ENCODE measurements at regions not wholly inside any gene's neighbourhood (a gene's known extent, or its start where the extent isn't known, plus 50 kb on each side); places are given as distances from the start of the nearest gene placed in this dataset.
A peak's percentile ranks its signal among the peaks of the same experiment; 100 is the strongest.

DNA sequence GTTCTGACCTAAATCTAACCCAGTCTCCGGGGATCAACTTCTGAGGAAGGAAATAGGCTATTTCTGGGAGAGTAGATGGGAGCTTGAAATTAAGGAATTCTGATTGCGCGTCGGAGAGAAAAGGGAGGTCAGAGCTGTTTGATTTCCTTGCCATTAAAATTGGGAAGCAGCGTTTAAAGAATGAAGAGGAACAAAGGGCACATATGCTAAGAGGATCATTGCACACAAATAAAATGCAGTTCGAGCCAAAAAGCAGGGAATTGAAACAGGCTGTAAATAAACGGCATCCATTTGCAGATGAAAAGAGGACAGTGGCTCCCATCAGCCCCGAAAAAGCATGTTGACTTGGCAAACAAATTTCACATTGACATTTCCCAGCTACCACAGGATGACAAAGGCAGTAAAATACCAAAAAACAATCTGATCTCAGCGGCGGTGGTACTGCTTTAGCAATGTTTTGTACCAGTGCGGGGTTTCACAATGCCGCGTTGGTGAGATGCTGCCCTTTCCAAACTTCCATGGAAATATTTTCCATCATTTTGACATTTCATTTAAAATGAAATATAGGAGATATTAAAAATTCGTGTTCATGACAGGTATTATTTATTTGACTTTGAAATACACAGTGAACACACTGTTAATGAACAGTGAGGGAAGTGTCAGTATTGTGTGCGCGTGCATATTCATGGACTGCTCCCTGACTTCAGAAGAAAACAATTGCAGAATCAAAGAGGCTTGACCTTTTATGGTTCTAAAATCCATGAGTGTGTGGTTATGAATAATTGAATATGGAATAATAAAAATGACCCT lies 108.8 kb downstream of the SQOR start:
- DNase-seq (ENCODE audit: low read depth), result no peak

DNA sequence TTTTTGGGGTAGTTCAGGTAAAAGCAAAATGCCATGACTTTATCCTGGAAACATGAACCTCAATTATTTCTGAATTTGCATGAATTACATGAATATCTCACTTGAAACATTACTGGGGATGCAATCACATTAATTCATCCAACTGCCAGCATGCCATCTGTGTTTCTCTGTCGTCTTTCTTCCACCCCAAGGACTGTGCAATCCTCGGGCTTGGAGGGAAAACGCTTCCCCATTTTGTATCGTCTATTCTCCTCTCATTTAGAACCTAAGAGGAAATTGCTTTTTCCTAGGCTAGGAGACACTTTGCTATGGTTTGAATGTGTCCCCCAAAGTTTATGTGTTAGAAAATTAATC lies 109.4 kb downstream of the SQOR start:
- DNase-seq (ENCODE audit: low read depth), result no peak

DNA sequence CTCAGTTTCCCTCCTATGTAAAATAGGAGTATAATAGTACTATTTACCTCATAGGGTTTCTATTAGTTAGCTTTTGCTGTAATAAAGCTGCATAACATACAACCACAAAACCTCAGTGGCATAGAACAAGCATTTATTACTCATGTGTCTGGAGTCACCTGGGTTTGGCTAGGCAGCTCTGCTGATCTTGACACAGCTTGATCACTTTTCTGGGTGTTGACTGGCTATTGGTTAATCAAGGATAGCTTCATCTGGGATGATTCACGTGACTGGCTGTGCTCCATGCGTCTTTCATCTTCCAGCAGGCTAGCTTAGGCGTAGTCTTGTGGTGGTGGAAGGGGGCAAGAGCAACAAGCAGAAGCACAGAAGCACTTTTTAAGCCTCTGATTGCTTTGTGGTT lies 112.6 kb downstream of the SQOR start:
- no peak for DNase-seq (ENCODE audit: low read depth)

DNA sequence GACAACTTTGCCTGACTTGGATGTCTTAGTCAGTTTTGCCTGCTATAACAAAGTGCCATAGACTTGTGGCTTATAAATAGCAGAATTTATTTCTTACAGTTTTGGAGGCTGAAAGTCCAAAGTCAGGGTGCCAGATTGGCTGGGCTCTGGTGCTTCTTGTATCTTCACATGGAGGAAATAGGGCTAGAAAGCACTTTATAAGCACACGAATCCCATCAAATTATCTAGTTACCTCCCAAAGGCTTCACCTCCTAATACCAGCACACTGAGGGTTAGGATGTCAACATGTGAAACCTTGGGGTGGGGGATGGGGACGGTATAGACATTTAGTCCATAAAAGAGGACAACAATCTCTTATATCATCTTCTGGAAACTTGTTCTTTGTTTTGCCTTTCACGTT lies 116.8 kb downstream of the SQOR start:
- DNase-seq (ENCODE audit: low read depth), result no peak

DNA sequence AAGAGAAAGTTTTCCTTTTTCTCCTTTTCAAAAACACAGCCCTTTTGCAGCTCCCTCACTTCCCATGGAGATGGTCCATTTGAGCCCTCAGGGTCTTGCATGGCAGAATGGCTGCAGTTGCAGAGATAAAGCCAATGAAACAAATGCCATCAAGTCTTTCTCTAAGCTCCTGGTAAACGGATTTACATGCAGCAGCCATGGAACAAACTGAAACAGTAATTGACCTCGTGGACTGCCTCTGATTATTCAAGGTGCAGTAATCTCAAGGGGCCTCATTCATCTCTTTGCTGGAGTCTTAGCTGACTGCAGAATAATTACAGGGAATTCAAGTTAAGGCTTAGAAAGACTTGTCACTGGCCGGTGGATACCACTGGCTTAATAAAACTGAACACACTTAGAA lies 125.1 kb downstream of the SQOR start:
- no peak for DNase-seq (ENCODE audit: low read depth)

DNA sequence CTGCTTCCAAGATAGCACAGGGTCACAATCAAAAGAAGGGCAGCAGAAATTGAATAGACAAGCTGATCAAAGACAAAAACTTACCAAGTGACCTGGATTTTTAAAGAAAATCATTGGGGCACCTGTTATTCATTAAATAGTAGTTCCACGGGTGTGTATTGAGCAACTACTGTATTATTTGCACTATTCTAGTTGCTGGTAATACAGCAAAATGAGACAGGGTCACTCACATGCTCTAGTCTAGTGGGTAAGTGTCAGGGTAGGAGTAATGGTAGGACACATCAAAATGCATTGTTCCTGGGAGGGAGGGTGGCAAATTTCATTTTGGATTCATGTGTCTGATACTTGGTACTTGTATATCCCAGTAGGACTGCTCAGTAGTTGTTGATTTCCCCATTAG lies 127.9 kb downstream of the SQOR start:
- DNase-seq (ENCODE audit: low read depth), result no peak

DNA sequence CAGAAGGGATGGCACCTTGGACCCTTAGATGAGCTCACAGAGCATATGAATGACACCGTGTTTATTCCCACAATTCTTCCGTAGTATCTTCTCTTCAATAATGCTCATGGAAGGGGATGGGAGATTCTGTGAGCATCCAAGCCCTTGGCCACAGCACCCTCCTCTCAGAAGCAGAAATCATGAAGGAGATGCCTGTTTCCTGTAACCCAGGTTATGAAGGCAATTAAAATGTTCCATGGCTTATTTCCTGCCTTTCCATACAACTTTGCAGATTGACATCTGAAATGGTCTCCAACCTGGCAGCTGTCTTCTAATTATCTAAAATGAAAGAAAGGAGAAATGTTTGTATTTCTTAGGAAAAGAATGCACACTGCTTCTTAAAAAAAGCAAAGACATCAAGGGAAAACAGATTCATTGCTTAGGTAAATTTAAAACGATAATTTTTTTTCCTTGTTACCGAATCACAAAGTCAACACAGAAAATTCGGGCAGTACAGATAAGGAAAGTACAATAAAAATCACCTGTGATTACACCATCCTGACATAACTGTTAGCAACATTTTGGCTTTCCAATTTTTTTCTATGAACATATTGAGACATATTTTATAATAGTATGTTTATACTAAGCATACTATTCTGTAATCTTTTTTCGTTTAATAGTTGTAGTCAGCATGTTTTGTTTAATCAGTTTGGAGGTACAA lies 128.5 kb downstream of the SQOR start:
- DNase-seq (ENCODE audit: low read depth), result no peak

DNA sequence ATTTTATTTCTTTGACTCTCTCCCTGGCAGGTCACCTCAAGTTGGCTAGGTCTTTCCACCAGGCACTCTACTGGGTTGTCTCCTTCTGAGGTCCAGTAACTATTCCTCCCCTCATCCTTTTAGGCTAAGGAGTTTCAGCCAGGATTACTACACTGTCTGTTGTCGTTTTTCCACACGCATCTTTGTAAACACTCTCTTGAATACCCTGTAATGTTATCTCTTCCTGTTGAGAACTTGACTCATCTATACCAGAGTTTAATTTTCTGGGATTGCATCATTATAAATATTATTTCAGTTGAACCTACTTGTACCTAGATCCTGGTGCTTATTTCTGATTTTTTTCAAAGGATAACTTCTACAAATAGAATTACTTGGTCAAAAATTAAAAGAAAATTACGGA lies 138.3 kb downstream of the SQOR start:
- no peak for DNase-seq (ENCODE audit: low read depth)

DNA sequence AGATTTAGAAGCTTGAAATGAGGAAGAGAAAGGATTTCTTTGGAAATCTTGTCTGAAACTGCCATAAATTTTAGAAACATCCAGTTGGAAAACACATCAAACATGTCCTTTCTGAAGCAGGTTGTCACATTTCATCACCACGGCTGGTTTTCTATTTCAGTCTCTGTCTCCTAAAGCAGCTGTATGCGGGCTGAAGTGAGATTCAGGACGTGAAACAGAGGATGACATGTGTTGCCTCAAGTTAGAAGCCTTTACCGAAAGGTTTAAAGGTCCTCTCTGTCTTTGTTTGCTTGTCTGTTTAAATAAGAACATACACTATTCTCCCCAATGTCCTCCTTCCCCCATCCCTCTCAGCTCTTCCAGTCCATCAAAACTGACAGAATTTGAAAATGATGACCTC lies 141.9 kb downstream of the SQOR start:
- DNase-seq (ENCODE audit: low read depth), result no peak

DNA sequence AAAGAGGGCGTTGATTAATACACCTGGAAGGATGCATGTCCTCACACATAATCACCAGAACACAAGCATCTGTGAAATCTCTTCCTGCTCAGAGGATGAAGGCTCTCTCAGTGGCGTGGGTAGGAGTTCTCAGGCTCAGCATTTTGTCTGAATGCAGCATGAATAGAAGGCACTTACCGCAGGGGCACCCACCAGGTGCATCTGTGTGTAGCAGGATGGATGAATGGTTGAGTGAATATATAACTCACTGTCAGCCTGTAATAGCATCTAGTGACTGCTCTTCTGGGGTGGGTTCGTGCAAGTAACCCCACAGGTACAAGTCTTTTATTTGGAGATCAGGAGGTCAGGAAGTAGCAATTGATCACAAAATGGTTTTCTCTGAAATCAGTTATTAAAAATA lies 143.0 kb downstream of the SQOR start:
- no peak for DNase-seq (ENCODE audit: low read depth)

DNA sequence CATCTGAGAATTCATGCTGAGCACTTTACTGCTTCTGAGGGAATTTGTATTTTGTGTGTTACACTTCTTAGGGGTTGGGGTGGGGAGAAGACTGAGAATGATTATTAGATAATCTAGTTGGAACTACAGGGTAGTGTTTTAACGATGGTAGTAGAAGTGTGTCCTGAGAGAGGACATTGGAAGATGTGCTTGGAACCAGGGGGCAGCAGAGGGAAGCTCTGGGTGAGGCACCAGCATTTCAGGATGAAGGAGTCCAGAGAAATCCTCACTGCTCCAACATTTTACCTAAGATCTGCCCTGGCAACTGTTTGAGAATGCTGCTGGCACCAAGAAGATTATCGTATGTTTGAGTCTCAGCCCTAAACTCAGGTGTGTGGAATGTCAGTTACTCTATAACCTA lies 145.5 kb downstream of the SQOR start:
- no peak for DNase-seq (ENCODE audit: low read depth)

DNA sequence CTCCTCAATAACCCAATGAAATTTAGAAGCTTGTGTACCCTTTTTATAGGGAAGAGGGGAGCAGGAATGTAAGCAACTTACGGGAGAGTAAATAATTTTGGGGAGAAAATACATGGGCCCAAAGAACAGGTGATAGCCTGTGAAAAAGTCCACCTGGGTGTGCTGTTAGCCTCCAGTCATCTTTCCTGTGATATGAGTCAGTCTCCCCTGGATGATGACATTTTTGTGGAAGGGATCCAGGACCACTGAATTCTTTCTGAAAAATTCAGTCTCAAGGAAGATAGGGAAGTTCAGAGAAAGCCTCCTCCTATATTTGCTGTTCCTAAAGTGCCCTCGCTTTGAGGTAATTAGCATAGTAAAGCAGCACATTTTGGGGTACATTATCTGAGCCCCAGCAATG lies 149.8 kb downstream of the SQOR start:
- no peak for DNase-seq (ENCODE audit: low read depth)

DNA sequence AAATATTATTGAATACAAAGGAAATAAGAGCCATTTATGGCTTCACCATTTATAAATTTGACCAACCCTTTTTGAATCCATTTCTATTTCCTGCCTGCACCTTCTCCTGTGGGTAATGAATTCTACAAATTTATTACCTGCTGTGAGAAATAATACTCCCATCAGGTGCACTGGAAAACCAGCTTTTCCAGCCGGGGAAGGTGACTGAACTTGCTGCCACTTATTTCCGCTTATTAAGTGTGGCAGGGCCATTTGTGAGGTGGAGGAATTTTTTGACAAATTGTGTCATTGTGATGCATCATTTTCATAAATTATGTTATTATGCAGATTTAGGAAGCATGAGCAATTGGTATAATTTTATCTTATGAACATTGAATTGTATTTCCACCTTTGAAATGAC lies 151.1 kb downstream of the SQOR start:
- no peak for DNase-seq (ENCODE audit: low read depth)

DNA sequence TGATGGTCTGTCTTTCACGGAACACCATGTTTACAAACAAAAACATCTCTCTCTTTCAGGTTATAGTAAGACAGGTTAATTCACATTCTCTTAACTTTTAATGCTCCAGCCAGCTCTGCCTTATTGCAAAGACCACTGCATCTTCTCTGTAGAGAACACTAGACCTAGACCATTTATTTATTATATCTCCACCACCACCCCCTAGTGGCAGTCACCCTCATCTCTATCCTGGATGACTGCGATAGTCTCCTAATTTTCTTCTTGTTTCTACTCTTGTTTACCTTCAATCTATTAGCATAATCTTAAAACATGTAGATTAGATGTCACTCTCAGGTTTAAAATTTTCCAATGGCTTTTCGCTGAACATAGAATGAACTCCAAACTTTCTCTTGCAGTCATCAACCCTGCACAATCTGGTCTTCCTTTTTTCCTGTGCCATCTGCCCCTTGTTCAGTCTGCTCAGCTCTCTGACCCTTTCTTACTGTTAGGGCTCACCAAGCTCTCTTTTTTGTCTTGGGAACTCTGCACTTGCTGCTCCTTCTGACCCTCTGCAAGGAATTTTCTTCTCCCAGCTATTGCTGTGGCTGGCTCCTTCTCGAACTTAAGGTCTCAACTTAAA lies 155.6 kb downstream of the SQOR start:
- peak; percentile 7 for DNase-seq (ENCODE audit: low read depth)

DNA sequence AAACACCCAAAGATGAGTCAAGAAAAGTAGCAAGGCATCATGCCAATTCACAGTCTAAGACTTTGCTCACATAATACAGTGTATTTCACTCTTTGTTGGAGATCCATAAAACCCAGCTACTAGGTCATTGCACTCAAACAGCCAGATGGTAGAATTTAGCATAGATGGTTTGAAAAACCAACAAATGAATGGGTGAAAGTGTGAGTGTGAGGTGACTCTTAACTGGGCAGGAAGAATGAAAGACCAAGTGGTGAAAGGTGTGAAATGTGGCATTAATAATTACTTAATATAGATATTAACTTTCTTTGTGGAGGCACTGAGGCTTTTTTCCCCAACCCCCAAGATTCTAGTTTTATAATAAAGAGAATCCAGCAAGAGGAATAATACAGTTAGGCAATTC lies 159.5 kb downstream of the SQOR start:
- no peak for DNase-seq (ENCODE audit: low read depth)

DNA sequence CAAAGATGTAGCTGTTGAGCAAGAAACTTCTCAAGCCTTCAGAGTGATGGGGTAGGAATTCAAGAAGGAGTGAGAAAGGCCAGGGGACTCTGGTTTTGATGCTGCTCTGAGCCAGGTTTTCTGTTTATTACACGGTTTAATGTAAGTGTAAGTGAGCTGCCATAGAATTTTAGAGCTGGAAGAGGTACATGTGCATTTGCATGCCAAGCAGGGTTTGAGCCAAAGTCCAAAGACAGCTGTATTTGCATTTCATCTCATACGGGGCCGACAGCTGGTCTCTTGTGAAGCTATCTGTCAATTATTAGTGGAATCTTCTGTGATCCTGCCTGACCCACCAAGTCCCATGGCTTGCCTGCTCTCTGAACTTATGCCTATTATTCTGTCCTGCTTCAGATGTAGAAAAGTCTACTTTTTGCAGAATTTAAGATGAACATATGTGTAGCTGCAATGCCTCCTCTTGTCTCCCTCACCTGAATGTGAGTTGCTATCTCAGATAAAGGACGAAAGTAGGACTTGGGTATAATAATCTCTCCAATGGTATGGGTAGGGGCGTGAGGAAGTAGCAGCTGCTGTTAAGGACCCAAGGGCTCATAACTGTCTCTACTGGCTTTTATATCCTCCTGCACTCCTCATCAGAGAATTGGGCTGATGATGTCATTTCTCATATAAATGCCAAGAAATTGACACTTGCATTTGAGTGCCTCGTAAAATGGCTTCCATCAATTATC lies 160.0 kb downstream of the SQOR start:
- DNase-seq (ENCODE audit: low read depth), result no peak

DNA sequence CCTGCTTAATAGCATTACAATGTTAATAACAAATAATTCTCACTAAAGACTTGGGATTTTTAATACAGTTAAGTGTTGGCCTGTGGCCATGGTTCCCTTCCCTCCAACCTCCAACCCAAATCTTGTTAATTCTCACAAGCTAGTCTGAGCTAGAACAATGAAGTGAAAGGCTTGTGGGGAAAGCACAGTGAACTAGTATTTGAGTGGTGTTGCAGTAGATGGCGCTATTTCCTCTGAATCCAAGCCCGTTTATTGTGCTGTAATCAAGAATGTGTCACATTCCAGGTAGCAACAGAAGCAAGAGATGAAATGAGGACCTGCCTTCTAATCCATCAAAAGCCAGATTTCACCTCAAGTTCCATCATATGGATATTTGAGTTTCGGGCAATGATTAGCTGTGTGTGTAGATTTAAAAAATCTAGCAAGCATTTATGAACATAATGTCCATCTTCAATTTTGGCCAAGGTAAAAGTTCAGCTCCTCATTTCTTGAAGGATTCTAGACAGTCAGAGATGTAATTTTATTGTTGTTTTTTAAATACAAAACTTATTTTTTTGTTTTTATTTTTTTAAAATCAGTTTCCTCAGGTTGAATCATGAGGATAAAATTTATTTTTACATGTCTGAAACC lies 160.7 kb downstream of the SQOR start:
- DNase-seq (ENCODE audit: low read depth), result peak; percentile 25

DNA sequence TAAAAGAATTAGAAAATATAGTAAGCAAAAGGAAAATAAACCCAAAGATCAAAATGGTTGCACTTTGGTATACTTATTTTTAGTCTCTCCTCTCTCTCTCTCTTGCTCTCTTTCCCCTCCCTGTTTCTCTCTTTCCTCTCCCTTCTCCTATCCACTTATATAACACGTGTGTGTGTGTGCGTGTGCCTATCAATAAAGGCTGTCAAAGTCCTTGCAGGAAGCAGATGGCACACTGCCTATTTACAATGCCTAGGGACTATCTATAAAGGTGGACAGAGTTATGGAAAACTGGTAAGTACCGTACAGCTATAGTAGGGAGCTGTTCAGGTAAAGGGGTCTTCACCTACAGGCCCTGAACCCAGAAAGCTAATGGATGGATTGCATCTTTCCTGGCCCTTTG lies 161.6 kb downstream of the SQOR start:
- no peak for DNase-seq (ENCODE audit: low read depth)

DNA sequence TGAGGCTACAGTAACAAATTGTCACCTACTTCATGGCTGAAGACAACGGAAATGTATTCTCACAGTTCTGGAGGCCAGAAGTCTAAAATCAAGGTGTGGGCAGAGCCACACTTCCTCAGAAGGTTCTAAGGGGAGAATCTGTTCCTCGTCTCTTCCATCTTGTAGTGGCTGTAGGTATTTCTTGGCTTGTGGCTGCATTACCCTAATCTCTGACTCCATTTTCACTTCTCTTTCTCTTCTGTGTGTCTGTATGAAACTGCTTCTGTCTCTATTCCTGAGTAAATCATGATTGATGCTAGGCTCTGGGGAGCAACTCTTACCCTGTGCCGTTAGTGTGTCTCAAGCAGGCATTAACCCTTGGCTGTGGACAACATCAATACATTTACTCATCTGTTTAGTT lies 164.7 kb downstream of the SQOR start:
- no peak for DNase-seq (ENCODE audit: low read depth)

DNA sequence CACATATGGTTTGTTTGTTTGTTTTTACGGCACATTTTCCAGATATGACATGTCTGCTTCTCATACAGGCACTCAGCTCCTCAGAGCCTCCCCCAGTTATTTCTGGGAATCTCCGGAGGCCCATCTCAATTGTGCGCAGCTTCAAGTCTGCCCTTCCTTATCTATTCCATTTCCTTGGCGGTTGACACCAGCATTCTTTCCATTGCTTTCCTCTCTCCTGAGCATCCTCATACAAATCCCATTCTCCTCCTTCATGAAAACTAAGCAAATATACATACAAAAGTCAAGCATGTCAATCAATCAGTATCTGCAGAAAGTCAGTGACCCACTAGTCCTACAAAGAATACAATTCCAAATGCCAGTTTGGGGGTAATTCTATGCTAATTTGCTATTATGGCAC lies 166.7 kb downstream of the SQOR start:
- DNase-seq (ENCODE audit: low read depth), result no peak

DNA sequence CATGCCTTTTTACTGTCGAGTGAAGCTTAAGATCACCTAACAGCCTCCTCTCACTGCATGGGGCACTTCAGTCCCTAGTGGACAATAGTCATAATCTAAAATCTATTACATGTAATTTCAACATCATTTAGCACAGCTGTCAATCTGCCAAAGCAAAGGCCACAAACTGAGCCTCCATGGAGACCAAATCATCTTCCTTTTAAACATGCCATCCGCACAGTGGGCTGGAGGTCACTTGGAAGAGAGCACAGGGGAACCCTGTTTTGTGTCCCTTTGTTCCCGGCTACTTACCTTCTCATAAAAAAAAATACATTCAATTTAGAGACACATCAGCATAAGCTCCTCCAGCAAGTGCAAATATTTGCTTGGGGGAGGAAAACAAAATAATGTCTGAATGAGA lies 167.3 kb downstream of the SQOR start:
- no peak for DNase-seq (ENCODE audit: low read depth)

DNA sequence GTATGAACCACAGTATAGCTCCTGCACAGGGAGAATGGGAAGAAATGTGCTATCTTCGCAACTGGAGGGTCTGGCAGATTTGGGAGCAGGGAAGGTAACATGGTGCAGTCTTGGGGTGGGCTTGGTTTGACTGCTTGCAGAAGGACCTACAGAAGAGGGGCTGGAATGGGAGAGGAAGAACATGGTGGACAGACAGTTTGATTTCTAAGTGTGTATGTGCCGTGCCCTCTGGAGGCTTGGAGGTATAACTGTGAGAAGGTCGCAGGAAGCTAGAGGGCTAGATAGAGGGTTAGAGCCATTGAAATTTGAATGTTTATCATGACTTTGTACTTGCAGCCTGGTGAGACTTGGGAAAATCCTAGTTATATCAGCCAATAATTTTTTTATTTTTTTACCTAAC lies 169.2 kb downstream of the SQOR start:
- DNase-seq (ENCODE audit: low read depth), result no peak

All from Daoy (cell line).